ENCODE measurements at regions not wholly inside any gene's neighbourhood (a gene's known extent, or its start where the extent isn't known, plus 50 kb on each side); places are given as distances from the start of the nearest gene placed in this dataset.

DNA sequence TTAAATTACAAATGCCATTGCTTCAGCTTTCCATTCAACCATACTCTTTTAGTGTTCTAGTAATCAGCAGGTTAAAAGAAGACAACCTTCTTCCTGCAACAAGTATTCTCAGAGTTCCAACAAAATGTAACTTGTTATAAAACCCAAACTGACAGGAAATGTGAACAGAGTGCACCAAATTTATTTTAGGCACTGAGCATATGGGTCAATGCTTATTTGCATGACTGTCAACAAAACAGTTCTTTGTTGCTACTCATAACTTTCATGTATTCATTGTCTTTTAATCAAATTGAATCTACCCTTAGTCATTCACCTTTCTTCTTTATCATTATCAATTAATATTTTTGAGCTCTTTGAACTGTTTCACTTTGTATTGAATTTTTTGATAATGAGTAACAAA is 554.1 kb downstream of the DACH1 start:
- no peak for TF ChIP-seq GATA3 (IDR thresholded peaks at IDR 0.05; ENCODE audit: low read depth, low read length)
- no peak for TF ChIP-seq GATA2 (IDR thresholded peaks at IDR 0.05; ENCODE audit: low read depth, low read length)
